VCaP (cell line): ENCODE measurements at regions not wholly inside any gene's neighbourhood (a gene's known extent, or its start where the extent isn't known, plus 50 kb on each side); places are given as distances from the start of the nearest gene placed in this dataset.

Source experiments
- H3K27ac ChIP-seq: fragments of 450-650 bp; 2 replicates; pipeline ENCODE4 v1.5.1; 2017
- TF ChIP-seq, protein P1 (sequence below): fragments of 450-650 bp; conservative IDR thresholded peaks from 2 replicates; pipeline ENCODE4 v1.5.1; 2017; ENCODE audit warnings: mild to moderate bottlenecking, moderate library complexity

DNA sequence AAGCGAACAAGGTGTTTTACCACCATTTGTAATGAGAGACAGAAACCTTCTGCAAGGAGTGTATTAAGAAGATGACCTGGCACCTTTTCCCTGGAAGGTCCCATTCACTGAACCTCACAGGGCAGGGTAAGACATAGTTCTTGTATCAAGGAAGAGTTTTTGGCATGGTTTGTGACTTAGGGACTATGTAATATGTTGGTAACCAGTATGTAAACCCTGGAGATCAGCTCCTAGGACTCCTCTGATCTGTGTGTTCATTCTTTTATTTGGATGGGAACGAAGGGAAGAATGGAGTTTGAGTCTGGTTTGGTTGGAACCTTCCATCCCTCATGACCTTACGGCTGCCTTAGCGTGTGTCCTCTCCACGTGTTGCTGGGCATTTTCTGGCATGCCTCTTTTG, 175.4 kb downstream of the CAND1 start:
- TF ChIP-seq, protein P1, sequence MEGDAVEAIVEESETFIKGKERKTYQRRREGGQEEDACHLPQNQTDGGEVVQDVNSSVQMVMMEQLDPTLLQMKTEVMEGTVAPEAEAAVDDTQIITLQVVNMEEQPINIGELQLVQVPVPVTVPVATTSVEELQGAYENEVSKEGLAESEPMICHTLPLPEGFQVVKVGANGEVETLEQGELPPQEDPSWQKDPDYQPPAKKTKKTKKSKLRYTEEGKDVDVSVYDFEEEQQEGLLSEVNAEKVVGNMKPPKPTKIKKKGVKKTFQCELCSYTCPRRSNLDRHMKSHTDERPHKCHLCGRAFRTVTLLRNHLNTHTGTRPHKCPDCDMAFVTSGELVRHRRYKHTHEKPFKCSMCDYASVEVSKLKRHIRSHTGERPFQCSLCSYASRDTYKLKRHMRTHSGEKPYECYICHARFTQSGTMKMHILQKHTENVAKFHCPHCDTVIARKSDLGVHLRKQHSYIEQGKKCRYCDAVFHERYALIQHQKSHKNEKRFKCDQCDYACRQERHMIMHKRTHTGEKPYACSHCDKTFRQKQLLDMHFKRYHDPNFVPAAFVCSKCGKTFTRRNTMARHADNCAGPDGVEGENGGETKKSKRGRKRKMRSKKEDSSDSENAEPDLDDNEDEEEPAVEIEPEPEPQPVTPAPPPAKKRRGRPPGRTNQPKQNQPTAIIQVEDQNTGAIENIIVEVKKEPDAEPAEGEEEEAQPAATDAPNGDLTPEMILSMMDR, result no peak
- no peak overlapping the region for H3K27ac ChIP-seq

DNA sequence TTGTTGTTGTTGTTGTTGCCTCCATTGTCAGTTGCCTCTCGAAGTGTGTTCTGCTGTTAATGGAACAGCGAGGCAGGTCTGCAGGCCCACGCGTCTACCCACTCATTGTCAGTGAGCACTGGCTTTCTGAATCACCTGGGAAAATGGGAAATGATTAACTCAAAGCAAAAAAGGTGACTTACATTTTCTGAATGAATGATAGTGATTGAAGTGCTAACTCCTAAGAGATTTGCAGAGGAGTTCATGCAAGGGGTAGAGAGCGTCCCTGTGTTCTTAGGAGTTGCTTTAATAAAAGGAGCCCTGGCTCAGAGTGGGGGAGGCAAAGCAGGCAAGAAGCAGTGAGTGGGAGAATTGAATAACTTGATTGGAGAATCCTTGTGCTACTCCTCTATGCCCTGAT, 177.6 kb downstream of the CAND1 start:
- TF ChIP-seq, protein P1, result no peak
- H3K27ac ChIP-seq, result no peak overlapping the region

DNA sequence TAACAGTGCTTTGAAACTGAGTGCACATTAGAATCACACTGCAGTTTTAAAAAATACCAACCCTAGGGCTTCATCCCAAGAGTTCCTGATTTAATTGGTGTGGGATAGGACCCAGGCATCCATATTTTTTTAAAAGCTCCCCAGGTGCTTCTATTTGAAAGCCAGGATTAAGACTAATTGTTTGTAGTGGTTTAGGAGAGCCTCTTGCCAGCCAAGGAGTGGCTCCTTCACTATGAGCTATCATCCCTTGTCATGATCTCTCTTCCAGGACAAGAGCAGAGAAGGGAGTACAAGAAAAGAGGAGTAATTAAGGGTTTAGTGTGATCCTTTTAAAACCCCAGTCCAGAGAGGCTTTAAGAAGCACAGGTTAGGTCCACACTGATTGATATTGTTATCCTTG, 178.0 kb downstream of the CAND1 start:
- TF ChIP-seq, protein P1, result no peak

DNA sequence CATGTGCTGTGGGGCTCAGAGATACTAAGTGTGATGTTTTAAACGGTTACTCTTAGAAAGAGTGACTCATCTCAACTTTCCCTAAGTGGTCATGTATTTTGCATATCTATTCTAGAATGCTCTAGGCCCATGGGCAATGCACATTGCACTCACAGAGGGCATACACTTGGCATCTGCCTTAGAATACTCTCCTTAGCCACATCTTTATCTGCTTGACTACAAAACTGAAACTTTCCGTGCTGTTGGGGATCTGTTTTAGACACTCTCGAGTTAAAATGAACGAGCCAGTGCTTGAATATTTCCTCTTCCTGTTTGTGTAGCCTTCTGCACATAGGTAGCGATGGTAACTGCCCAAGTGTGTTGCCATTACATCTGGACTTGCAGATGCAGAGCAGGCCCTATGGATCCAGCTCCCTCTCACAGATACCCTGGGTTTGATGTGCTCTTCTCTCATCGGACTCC, 180.5 kb downstream of the CAND1 start:
- TF ChIP-seq, protein P1, result no peak
- no peak overlapping the region for H3K27ac ChIP-seq

More for the DNA sequence above, 178.0 kb downstream of the CAND1 start:
- no peak overlapping the region for H3K27ac ChIP-seq

DNA sequence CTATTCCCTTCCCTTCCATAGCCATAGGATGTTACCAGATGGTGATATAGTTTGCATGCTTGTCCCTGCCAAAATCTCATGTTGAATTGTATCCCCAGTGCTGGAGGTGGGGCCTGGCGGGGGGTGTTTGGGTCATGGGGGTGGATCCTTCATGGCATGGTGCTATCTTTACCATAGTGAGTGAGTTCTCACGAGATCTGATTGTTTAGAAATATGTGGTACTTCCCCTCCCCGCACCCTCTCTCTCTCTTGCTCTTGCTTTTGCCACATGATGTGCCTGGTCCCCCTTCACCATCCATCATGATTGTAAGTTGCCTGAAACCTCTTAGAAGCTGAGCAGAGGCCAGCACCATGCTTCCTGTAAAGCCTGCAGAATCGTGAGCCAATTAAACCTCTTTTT, 181.3 kb downstream of the CAND1 start:
- TF ChIP-seq, protein P1, result no peak
- H3K27ac ChIP-seq, result no peak overlapping the region

DNA sequence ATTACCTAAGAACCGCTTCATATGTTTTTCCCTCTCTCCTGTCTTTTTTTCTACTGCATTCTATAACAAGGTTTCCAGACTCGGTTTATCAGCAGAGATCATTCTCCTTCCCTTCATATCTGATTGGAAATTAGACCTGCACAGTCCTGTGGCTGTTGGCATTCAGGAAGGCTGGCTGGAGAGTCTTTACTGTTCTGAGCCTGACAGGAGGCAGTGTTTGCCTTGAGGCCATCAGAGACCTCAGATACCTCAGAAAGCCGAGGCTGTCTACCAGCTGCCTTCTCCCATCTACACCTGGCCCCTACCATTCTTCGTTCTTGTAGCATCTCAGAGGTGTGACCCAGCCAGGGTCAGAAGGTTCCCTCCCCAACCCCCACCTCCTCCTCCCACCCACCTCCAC, 182.0 kb downstream of the CAND1 start:
- no peak overlapping the region for H3K27ac ChIP-seq
- TF ChIP-seq, protein P1, result no peak

DNA sequence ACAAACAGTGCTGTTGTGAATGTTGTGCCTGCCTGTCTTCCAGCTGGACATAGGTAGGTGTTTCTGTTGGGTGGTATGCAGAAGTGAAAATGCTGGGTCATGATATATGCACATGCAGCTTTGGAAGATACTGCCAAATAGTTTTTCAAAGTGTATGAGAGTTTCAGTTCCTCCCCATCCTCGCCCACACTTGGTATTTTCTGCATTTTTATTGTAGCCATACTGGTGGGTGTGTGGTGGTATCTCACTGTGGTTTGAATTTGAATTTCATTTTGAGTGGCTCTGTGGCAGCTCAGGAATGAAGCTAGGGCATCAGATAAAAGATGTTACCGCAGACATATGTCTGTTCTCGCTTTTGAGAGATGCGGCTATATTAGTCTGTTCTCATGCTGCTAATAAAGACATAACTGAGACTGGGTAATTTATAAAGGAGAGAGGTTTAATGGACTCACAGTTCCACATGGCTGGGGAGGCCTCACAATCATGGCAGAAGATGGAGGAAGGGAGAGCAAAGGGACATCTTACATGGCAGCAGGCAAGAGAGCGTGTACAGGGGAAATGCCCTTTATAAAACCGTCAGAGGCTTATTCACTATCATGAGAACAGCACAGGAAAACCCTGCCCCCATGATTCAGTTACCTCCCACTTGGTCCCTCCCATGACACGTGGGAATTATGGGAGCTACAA, 183.1 kb downstream of the CAND1 start:
- H3K27ac ChIP-seq, result no peak overlapping the region
- TF ChIP-seq, protein P1, result no peak
